ENCODE measurements at regions not wholly inside any gene's neighbourhood (a gene's known extent, or its start where the extent isn't known, plus 50 kb on each side); places are given as distances from the start of the nearest gene placed in this dataset.

- Mint-ChIP-seq H3K27me3 (ENCODE audit: low read depth) (no peaks in the 10 kb centered on the region), H3K36me3 (no peaks in the 10 kb centered on the region), H3K4me3 (no peak overlapping the region), H3K4me1 (peaks cover 6% of the 10 kb centered on the region), H3K27ac (no peak overlapping the region), H3K9me3 (no peaks in the 10 kb centered on the region)
- TF ChIP-seq CTCF (IDR thresholded peaks at IDR 0.05; ENCODE audit: unreplicated experiment): no peak
- DNase-seq (ENCODE audit: low spot score in 2 of 2, unreplicated experiment in 2 of 2): no peak
These were observed 183.1 kb upstream of the SEMA3E start for GRCh38 chr7:83832009-83832408.

- no peak for DNase-seq (ENCODE audit: low spot score in 2 of 2, unreplicated experiment in 2 of 2)
- no peak for TF ChIP-seq CTCF (IDR thresholded peaks at IDR 0.05; ENCODE audit: unreplicated experiment)
- H3K27ac Mint-ChIP-seq: no peak overlapping the region
- peaks cover 6% of the 10 kb centered on the region for H3K9me3 Mint-ChIP-seq
- peaks cover 1% of the 10 kb centered on the region for H3K36me3 Mint-ChIP-seq
- H3K4me1 Mint-ChIP-seq: no peaks in the 10 kb centered on the region
- no peak overlapping the region for H3K4me3 Mint-ChIP-seq
- no peaks in the 10 kb centered on the region for H3K27me3 Mint-ChIP-seq (ENCODE audit: low read depth)
These were observed 178.1 kb upstream of the SEMA3E start for GRCh38 chr7:83827036-83827435.

GRCh38 chr7:83824214-83824613 is 175.3 kb upstream of the SEMA3E start:
- H3K27ac Mint-ChIP-seq: no peak overlapping the region
- H3K36me3 Mint-ChIP-seq: peaks cover 1% of the 10 kb centered on the region
- peaks cover 6% of the 10 kb centered on the region for H3K9me3 Mint-ChIP-seq
- no peak for TF ChIP-seq CTCF (IDR thresholded peaks at IDR 0.05; ENCODE audit: unreplicated experiment)
- no peaks in the 10 kb centered on the region for H3K27me3 Mint-ChIP-seq (ENCODE audit: low read depth)
- H3K4me3 Mint-ChIP-seq: no peak overlapping the region
- no peak for DNase-seq (ENCODE audit: low spot score in 2 of 2, unreplicated experiment in 2 of 2)
- H3K4me1 Mint-ChIP-seq: no peaks in the 10 kb centered on the region

- Mint-ChIP-seq H3K27me3 (ENCODE audit: low read depth) (no peaks in the 10 kb centered on the region), H3K4me1 (no peaks in the 10 kb centered on the region), H3K36me3 (peaks cover 1% of the 10 kb centered on the region), H3K27ac (no peak overlapping the region), H3K9me3 (peaks cover 6% of the 10 kb centered on the region), H3K4me3 (no peak overlapping the region)
- TF ChIP-seq CTCF (IDR thresholded peaks at IDR 0.05; ENCODE audit: unreplicated experiment): no peak
- no peak for DNase-seq (ENCODE audit: low spot score in 2 of 2, unreplicated experiment in 2 of 2)
These were observed 172.9 kb upstream of the SEMA3E start for GRCh38 chr7:83821866-83822265.

- H3K36me3 Mint-ChIP-seq: peaks cover 1% of the 10 kb centered on the region
- no peak for TF ChIP-seq CTCF (IDR thresholded peaks at IDR 0.05; ENCODE audit: unreplicated experiment)
- H3K27me3 Mint-ChIP-seq (ENCODE audit: low read depth): no peaks in the 10 kb centered on the region
- H3K27ac Mint-ChIP-seq: no peak overlapping the region
- no peaks in the 10 kb centered on the region for H3K4me1 Mint-ChIP-seq
- H3K9me3 Mint-ChIP-seq: peaks cover 6% of the 10 kb centered on the region
- DNase-seq (ENCODE audit: low spot score in 2 of 2, unreplicated experiment in 2 of 2): no peak
- H3K4me3 Mint-ChIP-seq: no peak overlapping the region
These were observed 171.7 kb upstream of the SEMA3E start for GRCh38 chr7:83820641-83821040.

- Mint-ChIP-seq H3K36me3 (peaks cover 1% of the 10 kb centered on the region), H3K4me3 (no peak overlapping the region), H3K4me1 (no peaks in the 10 kb centered on the region), H3K9me3 (peaks cover 6% of the 10 kb centered on the region), H3K27ac (no peak overlapping the region), H3K27me3 (ENCODE audit: low read depth) (no peaks in the 10 kb centered on the region)
- DNase-seq (ENCODE audit: low spot score in 2 of 2, unreplicated experiment in 2 of 2): no peak
- TF ChIP-seq CTCF (IDR thresholded peaks at IDR 0.05; ENCODE audit: unreplicated experiment): no peak
These were observed 171.0 kb upstream of the SEMA3E start for GRCh38 chr7:83819911-83820310.
